Karpas-422 (cell line): ENCODE measurements at regions not wholly inside any gene's neighbourhood (a gene's known extent, or its start where the extent isn't known, plus 50 kb on each side); places are given as distances from the start of the nearest gene placed in this dataset.
"Not testable (repeated sequence)": the region's sequence is repeated elsewhere in the genome, so short reads cannot be mapped to it uniquely, and the experiment has no call there.

Source experiments
- DNase-seq: peaks from one replicate; pipeline ENCODE4 v3.0.0-alpha.2; 2015
- H2AFZ ChIP-seq: fragments of 200-600 bp; sonication (generic); 2 replicates; pipeline ENCODE4 v1.6.1; 2014; ENCODE audit warnings: antibody characterized with exemption, low read length, mixed read lengths
- H3K27ac ChIP-seq: fragments of 200-600 bp; sonication (generic); 2 replicates; pipeline ENCODE4 v1.5.1; 2014; ENCODE audit warnings: mild to moderate bottlenecking, low read length, moderate library complexity
- H3K27me3 ChIP-seq: fragments of 200-600 bp; sonication (generic); 2 replicates; pipeline ENCODE4 v1.6.1; 2014; ENCODE audit warnings: low read length, mixed read lengths
- H3K36me3 ChIP-seq: fragments of 200-600 bp; sonication (generic); 2 replicates; pipeline ENCODE4 v1.6.1; 2014; ENCODE audit warnings: low read length, mixed read lengths; ENCODE audit not compliant: insufficient read depth
- H3K4me1 ChIP-seq: fragments of 200-600 bp; sonication (generic); 2 replicates; pipeline ENCODE4 v1.6.1; 2014; ENCODE audit warnings: mild to moderate bottlenecking, low read length, mixed read lengths
- H3K4me2 ChIP-seq: fragments of 200-600 bp; sonication (generic); 2 replicates; pipeline ENCODE4 v1.6.1; 2014; ENCODE audit warnings: low read length, low read depth, mild to moderate bottlenecking; ENCODE audit not compliant: poor library complexity, severe bottlenecking
- H3K4me3 ChIP-seq: fragments of 200-600 bp; sonication (generic); 2 replicates; pipeline ENCODE4 v1.5.1; 2014; ENCODE audit warnings: mild to moderate bottlenecking, antibody characterized with exemption, low read length, mixed read lengths
- H3K79me2 ChIP-seq: fragments of 200-600 bp; sonication (generic); 2 replicates; pipeline ENCODE4 v1.6.1; 2014; ENCODE audit warnings: mild to moderate bottlenecking, low read length, mixed read lengths
- H3K9ac ChIP-seq: fragments of 200-600 bp; sonication (generic); 2 replicates; pipeline ENCODE4 v1.6.0; 2014; ENCODE audit warnings: low read length
- H3K9me2 ChIP-seq: fragments of 200-600 bp; sonication (generic), shearing (Covaris generic); replicated peaks from 2 replicates; pipeline ENCODE4 v1.6.0; 2014; ENCODE audit warnings: mild to moderate bottlenecking, low read length, moderate library complexity; ENCODE audit not compliant: insufficient read depth
- H3K9me3 ChIP-seq: fragments of 300-700, 200-600 bp; sonication (generic); 2 replicates; pipeline ENCODE4 v1.6.1; 2014; ENCODE audit warnings: low read length, mixed read lengths
- H4K20me1 ChIP-seq: fragments of 200-600 bp; sonication (generic); 2 replicates; pipeline ENCODE4 v1.6.1; 2014; ENCODE audit warnings: mild to moderate bottlenecking, antibody characterized with exemption, low read length, low read depth; ENCODE audit not compliant: insufficient read depth

DNA sequence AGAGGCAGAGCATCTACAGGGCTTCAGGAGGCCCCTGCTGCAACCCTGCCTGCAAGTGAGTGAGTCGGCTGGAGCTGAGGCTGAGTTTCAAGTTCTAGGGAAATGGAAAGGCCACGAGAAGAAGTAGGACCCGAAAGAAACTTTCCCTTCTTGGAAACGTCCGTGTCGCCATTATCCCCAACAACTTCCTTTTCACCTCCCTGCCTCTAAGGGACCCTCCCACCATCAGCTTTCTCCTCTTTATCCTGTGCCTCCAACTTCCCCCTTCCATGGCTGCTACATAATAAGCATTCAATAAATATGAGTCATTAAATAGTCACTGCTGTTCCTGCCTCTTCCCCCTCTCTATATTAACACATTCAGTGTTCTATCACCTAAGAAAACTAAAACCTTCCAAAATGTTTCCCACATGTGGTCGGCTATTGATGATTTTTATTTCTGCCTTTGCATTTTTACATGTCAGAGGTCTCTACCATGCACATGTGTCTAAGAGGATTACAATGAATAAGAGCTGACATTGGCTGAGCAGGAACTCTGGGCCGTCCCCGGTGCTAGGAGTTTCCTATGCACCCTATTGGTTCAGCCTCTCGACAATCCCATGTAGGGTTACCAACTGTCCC is 115.9 kb upstream of the TNRC6C start:
- Histone ChIP-seq H3K27me3 (no peaks in the 10 kb centered on the region), H3K79me2 (no peaks in the 10 kb centered on the region), H3K27ac (no peak overlapping the region), H3K4me2 (no peak overlapping the region), H3K9me3 (no peaks in the 10 kb centered on the region), H2AFZ (no peak overlapping the region), H3K4me1 (peaks cover 14% of the 10 kb centered on the region), H4K20me1 (peaks cover 5% of the 10 kb centered on the region; the same call in 1 of the 2 replicates), H3K4me3 (no peak overlapping the region), H3K9ac (no peak overlapping the region), H3K36me3 (no peaks in the 10 kb centered on the region), H3K9me2 (no peaks in the 10 kb centered on the region)
- no peak for DNase-seq

DNA sequence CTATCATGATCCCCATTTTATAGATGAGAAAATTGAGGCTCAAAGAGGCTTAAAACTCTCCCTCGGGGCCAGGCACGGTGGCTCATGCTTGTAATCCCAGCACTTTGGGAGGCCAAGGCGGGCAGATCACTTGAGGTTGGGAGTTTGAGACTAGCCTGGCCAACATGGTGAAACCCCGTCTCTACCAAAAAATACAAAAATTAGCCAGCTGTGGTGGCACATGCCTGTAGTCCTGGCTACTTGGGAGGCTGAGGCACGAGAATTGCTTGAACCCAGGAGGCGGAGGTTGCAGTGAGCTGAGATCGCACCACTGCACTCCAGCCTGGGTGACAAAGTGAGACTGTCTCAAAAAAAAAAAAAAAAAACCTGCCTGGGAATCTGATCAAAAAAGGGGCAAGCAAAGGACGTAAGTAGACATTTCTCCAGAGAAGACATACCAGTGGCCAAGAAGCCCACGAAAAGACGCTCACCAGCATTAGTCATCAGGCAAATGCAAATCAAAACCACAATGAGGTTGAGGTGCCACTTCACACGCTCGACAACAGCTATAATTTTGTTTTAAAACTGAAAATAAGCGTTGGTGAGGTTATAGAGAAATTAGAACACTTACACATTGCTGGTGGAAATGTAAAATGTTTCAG is 115.1 kb upstream of the TNRC6C start:
- not testable (repeated sequence) for H3K4me3 ChIP-seq, H3K9ac ChIP-seq, H3K27me3 ChIP-seq, H3K9me2 ChIP-seq, H2AFZ ChIP-seq, H3K36me3 ChIP-seq, H4K20me1 ChIP-seq, H3K27ac ChIP-seq, H3K79me2 ChIP-seq, H3K9me3 ChIP-seq
- DNase-seq, result peak; percentile 62
- peaks cover 14% of the 10 kb centered on the region for H3K4me1 ChIP-seq
- peak overlapping the region; percentile 17 for H3K4me2 ChIP-seq

DNA sequence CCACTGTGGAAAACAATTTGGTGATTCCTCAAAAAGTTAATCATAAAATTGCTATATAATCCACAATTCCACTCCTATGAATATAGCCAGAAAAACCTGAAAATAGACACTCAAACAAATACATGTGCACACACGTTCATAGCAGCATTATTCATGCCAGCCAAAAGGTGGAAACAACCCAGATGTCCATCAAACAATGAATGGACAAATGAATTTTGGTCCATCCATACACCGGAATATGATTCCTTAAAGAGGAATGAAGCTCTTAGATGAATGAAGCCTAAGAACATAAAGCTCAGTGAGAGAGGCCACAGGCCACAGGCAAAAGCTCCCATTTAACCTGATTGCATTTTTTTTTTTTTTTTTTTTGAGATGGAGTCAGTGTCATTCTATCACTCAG is 114.6 kb upstream of the TNRC6C start:
- no peak for DNase-seq
- Histone ChIP-seq H3K27ac (no peak overlapping the region), H3K9me2 (no peaks in the 10 kb centered on the region), H3K4me1 (peaks cover 14% of the 10 kb centered on the region), H2AFZ (no peak overlapping the region), H3K27me3 (no peaks in the 10 kb centered on the region), H4K20me1 (0 out of 2 replicates have a peak, but pooled peaks cover 5% of the 10 kb centered on the region), H3K4me3 (no peak overlapping the region), H3K9ac (no peak overlapping the region), H3K79me2 (no peaks in the 10 kb centered on the region), H3K36me3 (no peaks in the 10 kb centered on the region), H3K4me2 (peak overlapping the region; percentile 17), H3K9me3 (no peaks in the 10 kb centered on the region)

DNA sequence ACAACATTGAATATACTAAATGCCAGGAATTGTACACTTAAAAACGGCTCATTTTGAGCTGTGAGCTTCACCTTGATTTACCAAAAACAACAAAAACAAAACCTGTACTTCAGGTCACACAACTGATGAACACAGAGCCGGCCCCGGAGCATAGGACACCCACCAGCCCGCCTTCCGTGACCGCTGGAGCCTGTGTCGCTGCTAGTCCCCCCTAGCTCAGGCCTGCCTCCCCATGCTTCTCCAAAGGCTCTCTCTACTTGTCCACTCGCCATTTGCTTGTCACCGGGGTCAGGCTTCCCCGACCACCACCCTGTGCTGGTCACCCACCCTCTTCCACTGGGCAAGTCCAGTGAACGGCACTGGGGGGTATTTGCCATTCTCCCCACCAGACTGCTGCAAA is 113.8 kb upstream of the TNRC6C start:
- no peaks in the 10 kb centered on the region for H3K27me3 ChIP-seq
- H4K20me1 ChIP-seq, result 0 out of 2 replicates have a peak, but pooled peaks cover 5% of the 10 kb centered on the region
- no peaks in the 10 kb centered on the region for H3K79me2 ChIP-seq
- no peak overlapping the region for H3K27ac ChIP-seq
- no peak overlapping the region for H3K4me2 ChIP-seq
- H3K4me3 ChIP-seq, result no peak overlapping the region
- H3K9me3 ChIP-seq, result no peaks in the 10 kb centered on the region
- no peaks in the 10 kb centered on the region for H3K9me2 ChIP-seq
- DNase-seq, result no peak
- no peaks in the 10 kb centered on the region for H3K36me3 ChIP-seq
- no peak overlapping the region for H3K9ac ChIP-seq
- peaks cover 14% of the 10 kb centered on the region for H3K4me1 ChIP-seq
- H2AFZ ChIP-seq, result no peak overlapping the region

DNA sequence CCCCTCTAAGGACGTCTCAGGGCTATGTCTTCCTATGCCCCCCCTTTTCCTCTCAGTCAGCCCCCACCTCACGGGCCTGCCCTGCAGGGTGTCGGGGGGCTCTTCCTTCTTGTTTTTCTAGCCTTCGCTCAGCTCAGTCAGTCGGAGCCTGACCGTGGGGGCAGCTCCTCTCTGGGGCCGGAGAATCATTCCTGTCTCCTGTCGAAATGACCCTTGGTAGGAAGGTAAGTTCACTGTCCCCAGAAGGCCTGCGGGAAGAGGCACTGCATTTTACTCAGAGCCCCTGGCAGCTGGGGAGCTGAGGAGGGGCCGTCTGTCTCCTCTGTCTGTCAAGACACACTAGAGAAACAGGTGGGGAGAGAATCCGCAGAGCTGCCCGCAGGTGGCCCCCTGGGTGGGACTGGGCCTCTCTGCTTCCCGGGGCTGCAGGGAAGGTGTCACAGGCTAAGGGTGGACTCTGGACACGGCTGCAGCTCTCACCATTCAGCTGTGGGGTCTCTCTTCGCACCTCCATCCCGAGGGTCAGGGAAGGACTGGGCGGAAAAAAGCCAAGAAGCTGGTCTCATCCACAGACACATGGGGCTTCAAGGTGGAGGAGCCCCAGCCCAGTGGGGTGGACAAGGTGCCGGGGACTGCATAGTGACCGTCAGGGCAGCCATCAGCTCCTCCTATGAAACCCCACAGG is 112.8 kb upstream of the TNRC6C start:
- no peaks in the 10 kb centered on the region for H3K9me2 ChIP-seq
- H3K79me2 ChIP-seq, result no peaks in the 10 kb centered on the region
- no peaks in the 10 kb centered on the region for H3K36me3 ChIP-seq
- peaks cover 14% of the 10 kb centered on the region for H3K4me1 ChIP-seq
- H3K4me3 ChIP-seq, result no peak overlapping the region
- H2AFZ ChIP-seq, result no peak overlapping the region
- H3K27me3 ChIP-seq, result no peaks in the 10 kb centered on the region
- DNase-seq, result no peak
- no peaks in the 10 kb centered on the region for H3K9me3 ChIP-seq
- no peak overlapping the region for H3K27ac ChIP-seq
- H4K20me1 ChIP-seq, result no peaks in the 10 kb centered on the region
- H3K4me2 ChIP-seq, result no peak overlapping the region
- H3K9ac ChIP-seq, result no peak overlapping the region

GRCh38 chr17:77846531-77847085 is 111.9 kb upstream of the TNRC6C start:
- Histone ChIP-seq H3K79me2 (no peaks in the 10 kb centered on the region), H2AFZ (no peak overlapping the region), H3K36me3 (no peaks in the 10 kb centered on the region), H3K27ac (no peak overlapping the region), H3K4me1 (peaks cover 14% of the 10 kb centered on the region), H3K9ac (no peak overlapping the region), H3K4me2 (no peak overlapping the region), H3K27me3 (no peaks in the 10 kb centered on the region), H3K9me2 (no peaks in the 10 kb centered on the region), H3K4me3 (no peak overlapping the region), H3K9me3 (no peaks in the 10 kb centered on the region), H4K20me1 (no peaks in the 10 kb centered on the region)
- no peak for DNase-seq

GRCh38 chr17:77847221-77848085 is 111.0 kb upstream of the TNRC6C start:
- Histone ChIP-seq H3K9me3 (no peaks in the 10 kb centered on the region), H3K4me1 (peaks cover 14% of the 10 kb centered on the region), H4K20me1 (no peaks in the 10 kb centered on the region), H3K9ac (no peak overlapping the region), H3K27ac (no peak overlapping the region), H2AFZ (no peak overlapping the region), H3K4me3 (no peak overlapping the region), H3K9me2 (no peaks in the 10 kb centered on the region), H3K79me2 (no peaks in the 10 kb centered on the region), H3K36me3 (no peaks in the 10 kb centered on the region), H3K4me2 (no peak overlapping the region), H3K27me3 (no peaks in the 10 kb centered on the region)
- DNase-seq, result no peak
